Uterus (tissue), 2 donors: ENCODE measurements at regions not wholly inside any gene's neighbourhood (a gene's known extent, or its start where the extent isn't known, plus 50 kb on each side); places are given as distances from the start of the nearest gene placed in this dataset.
"Not testable (repeated sequence)": the region's sequence is repeated elsewhere in the genome, so short reads cannot be mapped to it uniquely, and the experiment has no call there.

ENCODE experiments used
- POLR2A ChIP-seq, 2 donors: fragments of 450-650 bp; IDR thresholded peaks; one replicate each; pipeline ENCODE4 v1.6.1; 2016; ENCODE audit warnings: antibody characterized with exemption in 2 of 2, mild to moderate bottlenecking in 1 of 2, moderate library complexity in 1 of 2
- TF ChIP-seq, protein P1 (sequence below), 4 experiments: fragments of 200-600 bp in 2 of 4; fragments of 450-650 bp in 2 of 4; sonication (generic) in 2 of 4; IDR thresholded peaks; one replicate each; pipeline ENCODE4 v1.5.1; 2016 to 2019; ENCODE audit warnings: antibody characterized with exemption in 4 of 4, mild to moderate bottlenecking in 2 of 4, moderate library complexity in 1 of 4

- TF ChIP-seq, protein P1, sequence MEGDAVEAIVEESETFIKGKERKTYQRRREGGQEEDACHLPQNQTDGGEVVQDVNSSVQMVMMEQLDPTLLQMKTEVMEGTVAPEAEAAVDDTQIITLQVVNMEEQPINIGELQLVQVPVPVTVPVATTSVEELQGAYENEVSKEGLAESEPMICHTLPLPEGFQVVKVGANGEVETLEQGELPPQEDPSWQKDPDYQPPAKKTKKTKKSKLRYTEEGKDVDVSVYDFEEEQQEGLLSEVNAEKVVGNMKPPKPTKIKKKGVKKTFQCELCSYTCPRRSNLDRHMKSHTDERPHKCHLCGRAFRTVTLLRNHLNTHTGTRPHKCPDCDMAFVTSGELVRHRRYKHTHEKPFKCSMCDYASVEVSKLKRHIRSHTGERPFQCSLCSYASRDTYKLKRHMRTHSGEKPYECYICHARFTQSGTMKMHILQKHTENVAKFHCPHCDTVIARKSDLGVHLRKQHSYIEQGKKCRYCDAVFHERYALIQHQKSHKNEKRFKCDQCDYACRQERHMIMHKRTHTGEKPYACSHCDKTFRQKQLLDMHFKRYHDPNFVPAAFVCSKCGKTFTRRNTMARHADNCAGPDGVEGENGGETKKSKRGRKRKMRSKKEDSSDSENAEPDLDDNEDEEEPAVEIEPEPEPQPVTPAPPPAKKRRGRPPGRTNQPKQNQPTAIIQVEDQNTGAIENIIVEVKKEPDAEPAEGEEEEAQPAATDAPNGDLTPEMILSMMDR (IDR thresholded peaks at IDR 0.05), result not testable (repeated sequence)
- not testable (repeated sequence) for TF ChIP-seq POLR2A (IDR thresholded peaks at IDR 0.05)
These were observed 492.9 kb upstream of the ARPP21 start for GRCh38 chr3:35146256-35147035.
